ENCODE measurements at regions not wholly inside any gene's neighbourhood (a gene's known extent, or its start where the extent isn't known, plus 50 kb on each side); places are given as distances from the start of the nearest gene placed in this dataset.

- TF ChIP-seq REST (IDR thresholded peaks at IDR 0.05; ENCODE audit: unreplicated experiment) (no peak), CTCF (conservative IDR thresholded peaks at IDR 0.05; ENCODE audit: low read depth in 2 of 2) (no peak), POLR2AphosphoS5 (IDR thresholded peaks at IDR 0.05; ENCODE audit: low read depth) (no peak), EZH2 (IDR thresholded peaks at IDR 0.05; ENCODE audit: low read depth, unreplicated experiment) (no peak), STAT1 (IDR thresholded peaks at IDR 0.05; ENCODE audit: unreplicated experiment) (no peak), JUNB (IDR thresholded peaks at IDR 0.05; ENCODE audit: unreplicated experiment) (no peak), CREB1 (CRISPR knock-in tag; IDR thresholded peaks at IDR 0.05; ENCODE audit: low read depth) (no peak)
Measured at GRCh38 chr15:37595426-37595970, 338.9 kb upstream of the TMCO5A start.

Data from GM23338 (cell line).